Colonic mucosa (tissue), 4 donors: ENCODE measurements at regions not wholly inside any gene's neighbourhood (a gene's known extent, or its start where the extent isn't known, plus 50 kb on each side); places are given as distances from the start of the nearest gene placed in this dataset.

Source experiments
- DNase-seq: peaks from one replicate; pipeline ENCODE4 v3.0.0-alpha.2; 2020
- H3K27ac ChIP-seq: fragments of 200-600 bp; one replicate; pipeline ENCODE4 v1.8.0; 2021
- H3K27me3 ChIP-seq: fragments of 200-600 bp; one replicate; pipeline ENCODE4 v1.8.0; 2021
- H3K36me3 ChIP-seq: fragments of 200-600 bp; one replicate; pipeline ENCODE4 v1.8.0; 2021
- H3K4me1 ChIP-seq: fragments of 200-600 bp; one replicate; pipeline ENCODE4 v1.8.0; 2021; ENCODE audit warnings: mild to moderate bottlenecking
- H3K4me3 ChIP-seq: fragments of 200-600 bp; one replicate; pipeline ENCODE4 v1.8.0; 2021
- H3K9ac ChIP-seq, 2 donors: one replicate each; pipeline ENCODE4 v1.7.0; 2013; ENCODE audit warnings: control low read depth in 2 of 2, low read depth in 2 of 2, low read length in 2 of 2
- H3K9me3 ChIP-seq: fragments of 200-600 bp; one replicate; pipeline ENCODE4 v1.8.0; 2021
- CTCF ChIP-seq: fragments of 200-600 bp; IDR thresholded peaks from one replicate; pipeline ENCODE4 v1.8.0; 2022; ENCODE audit warnings: antibody characterized with exemption, mild to moderate bottlenecking
- intact Hi-C: fragments of 100-400 bp; cut with DNase I; formaldehyde crosslinking; loops from one replicate; pipeline ENCODE4 v1.14.1; 2022
- donor health status: healthy.
- donor health status: DM: no; HTN: no; CAD: no.
- donor health status: DM: no; HTN: no; CAD: no.

GRCh38 chr12:78698747-78699146 lies 165.8 kb upstream of the SYT1 start:
- Histone ChIP-seq H3K4me1 (no peaks in the 10 kb centered on the region), H3K36me3 (no peaks in the 10 kb centered on the region), H3K9ac (no peak overlapping the region), H3K27ac (no peak overlapping the region), H3K27me3 (no peaks in the 10 kb centered on the region), H3K9me3 (no peaks in the 10 kb centered on the region), H3K4me3 (no peak overlapping the region)
- no peak for TF ChIP-seq CTCF
- DNase-seq = no peak
- intact Hi-C loops = no loop called here

GRCh38 chr12:78700565-78700964 lies 164.0 kb upstream of the SYT1 start:
- H3K27me3 ChIP-seq = no peaks in the 10 kb centered on the region
- H3K9me3 ChIP-seq = no peaks in the 10 kb centered on the region
- intact Hi-C loops = no loop called here
- TF ChIP-seq CTCF = no peak
- H3K4me3 ChIP-seq = no peak overlapping the region
- H3K36me3 ChIP-seq = no peaks in the 10 kb centered on the region
- H3K27ac ChIP-seq = no peak overlapping the region
- no peaks in the 10 kb centered on the region for H3K4me1 ChIP-seq
- no peak for DNase-seq
- no peak overlapping the region for H3K9ac ChIP-seq

- no peak for TF ChIP-seq CTCF
- no peaks in the 10 kb centered on the region for H3K4me1 ChIP-seq
- intact Hi-C loops = no loop called here
- DNase-seq = no peak
- no peak overlapping the region for H3K9ac ChIP-seq
- no peaks in the 10 kb centered on the region for H3K27me3 ChIP-seq
- H3K36me3 ChIP-seq = no peaks in the 10 kb centered on the region
- no peak overlapping the region for H3K4me3 ChIP-seq
- no peak overlapping the region for H3K27ac ChIP-seq
- H3K9me3 ChIP-seq = no peaks in the 10 kb centered on the region
These were observed 160.6 kb upstream of the SYT1 start for GRCh38 chr12:78703820-78704525.

- intact Hi-C loops = no loop called here
- H3K9ac ChIP-seq = no peak overlapping the region
- TF ChIP-seq CTCF = no peak
- H3K36me3 ChIP-seq = no peaks in the 10 kb centered on the region
- no peak overlapping the region for H3K27ac ChIP-seq
- H3K4me3 ChIP-seq = no peak overlapping the region
- no peaks in the 10 kb centered on the region for H3K27me3 ChIP-seq
- H3K9me3 ChIP-seq = no peaks in the 10 kb centered on the region
- no peak for DNase-seq
- no peaks in the 10 kb centered on the region for H3K4me1 ChIP-seq
These were observed 152.6 kb upstream of the SYT1 start for GRCh38 chr12:78711954-78712353.

GRCh38 chr12:78712834-78713481 lies 151.6 kb upstream of the SYT1 start:
- intact Hi-C loops = no loop called here
- Histone ChIP-seq H3K9me3 (no peaks in the 10 kb centered on the region), H3K27ac (no peak overlapping the region), H3K9ac (no peak overlapping the region), H3K27me3 (no peaks in the 10 kb centered on the region), H3K4me1 (no peaks in the 10 kb centered on the region), H3K4me3 (no peak overlapping the region), H3K36me3 (no peaks in the 10 kb centered on the region)
- no peak for DNase-seq
- TF ChIP-seq CTCF = no peak
